GM18909 (cell line): ENCODE measurements at regions not wholly inside any gene's neighbourhood (a gene's known extent, or its start where the extent isn't known, plus 50 kb on each side); places are given as distances from the start of the nearest gene placed in this dataset.
A peak's percentile ranks its signal among the peaks of the same experiment; 100 is the strongest.

Experiments used
- ATAC-seq: cut with Tn5 transposase; IDR thresholded peaks from one replicate; pipeline ENCODE4 v1.9.1; 2021; ENCODE audit warnings: mild to moderate bottlenecking; ENCODE audit not compliant: unreplicated experiment, poor library complexity

- no peak for ATAC-seq
These were observed 90.6 kb downstream of the TNFSF13B start for GRCh38 chr13:108360139-108360538.

DNA sequence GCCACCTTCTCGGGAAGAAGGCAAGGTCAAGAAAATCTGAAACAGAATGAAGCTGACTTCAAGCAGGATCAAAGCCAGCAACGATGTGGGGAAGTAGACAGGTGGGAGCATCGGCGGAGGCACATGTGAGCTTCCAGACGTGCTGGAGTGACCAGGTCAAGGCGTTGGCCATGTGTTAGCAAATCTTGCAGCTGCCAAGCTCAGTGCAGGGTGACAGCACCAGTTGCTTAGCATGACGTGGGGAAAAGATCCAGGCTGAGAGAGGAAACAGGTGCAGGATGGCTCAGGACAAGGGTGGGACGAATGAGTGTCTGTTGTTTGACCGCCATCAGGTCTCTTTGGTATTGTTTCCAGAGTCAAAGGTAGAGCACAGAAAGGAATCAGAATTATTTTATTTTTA is 92.3 kb downstream of the TNFSF13B start:
- no peak for ATAC-seq

DNA sequence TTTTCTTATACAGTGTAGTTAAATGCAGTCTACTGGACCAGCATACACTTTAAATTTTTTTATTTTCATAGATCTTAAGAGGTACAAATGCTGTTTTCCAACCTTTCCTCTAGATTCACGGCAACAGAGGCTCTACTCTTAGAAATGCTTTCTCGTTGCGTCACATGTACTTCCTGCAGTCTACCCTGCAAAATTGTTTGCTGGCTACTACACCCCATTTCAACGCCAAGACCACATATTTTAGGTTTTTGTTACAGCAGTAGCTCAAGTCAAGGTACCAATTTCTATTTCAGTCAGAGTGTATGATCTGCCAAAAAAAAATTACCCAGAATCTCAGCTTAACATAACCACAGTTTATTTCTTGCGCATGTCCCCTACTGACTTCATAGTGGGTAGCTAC is 94.1 kb downstream of the TNFSF13B start:
- no peak for ATAC-seq

- no peak for ATAC-seq
These were observed 95.7 kb downstream of the TNFSF13B start for GRCh38 chr13:108365255-108365654.

DNA sequence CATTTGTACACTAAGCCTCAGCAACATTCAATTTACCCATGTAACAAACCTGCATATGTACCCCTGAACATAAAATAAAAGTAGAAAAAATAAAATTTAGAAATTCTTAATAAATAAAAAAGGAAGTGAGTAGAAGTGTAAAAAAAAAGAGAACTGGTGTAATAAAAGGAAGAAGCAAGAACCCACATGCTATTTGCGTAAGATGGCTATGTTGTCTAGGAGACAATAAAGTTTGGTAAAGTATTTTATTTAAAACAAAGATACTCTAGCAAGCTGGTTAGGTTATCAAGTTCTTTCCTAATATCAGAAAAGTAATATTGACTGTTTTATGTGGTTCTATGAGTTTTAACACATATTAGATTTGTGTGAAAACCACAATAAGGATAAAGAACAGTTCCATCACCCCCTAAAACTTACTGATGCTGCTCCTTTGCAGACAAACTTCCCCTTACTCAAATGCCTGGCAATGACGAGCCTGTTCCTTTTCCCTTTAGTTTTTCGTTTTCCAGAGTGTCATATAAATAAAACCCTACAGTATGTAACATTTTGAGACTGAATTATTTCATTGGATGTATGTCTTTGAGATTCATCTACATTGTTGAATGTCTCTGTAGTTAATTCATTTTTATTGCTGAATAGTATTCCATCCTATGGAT is 98.9 kb downstream of the TNFSF13B start:
- ATAC-seq, result no peak

- ATAC-seq, result no peak
These were observed 99.9 kb downstream of the TNFSF13B start for GRCh38 chr13:108369412-108369811.

GRCh38 chr13:108375034-108375433 is 105.5 kb downstream of the TNFSF13B start:
- no peak for ATAC-seq

GRCh38 chr13:108375772-108376171 is 106.3 kb downstream of the TNFSF13B start:
- no peak for ATAC-seq

DNA sequence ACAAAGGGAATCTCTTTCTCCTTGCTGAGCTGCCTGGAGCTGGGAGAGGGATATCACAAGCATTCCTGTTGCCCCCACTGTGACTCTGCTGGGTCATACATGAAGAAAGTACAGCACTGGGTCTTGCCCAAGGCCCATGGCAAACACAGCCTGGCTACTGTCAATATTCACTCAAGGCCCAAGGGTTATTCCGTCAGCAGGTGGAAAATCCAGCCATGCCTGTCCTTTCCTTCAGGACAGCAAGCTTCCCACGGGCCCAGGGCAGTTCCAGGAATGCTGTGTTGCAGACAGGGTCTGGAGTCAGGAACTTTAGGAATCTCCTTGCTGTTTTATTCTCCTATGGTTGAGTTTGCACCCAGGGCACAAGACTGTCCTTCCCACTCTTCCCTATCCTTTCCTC is 106.8 kb downstream of the TNFSF13B start:
- no peak for ATAC-seq

DNA sequence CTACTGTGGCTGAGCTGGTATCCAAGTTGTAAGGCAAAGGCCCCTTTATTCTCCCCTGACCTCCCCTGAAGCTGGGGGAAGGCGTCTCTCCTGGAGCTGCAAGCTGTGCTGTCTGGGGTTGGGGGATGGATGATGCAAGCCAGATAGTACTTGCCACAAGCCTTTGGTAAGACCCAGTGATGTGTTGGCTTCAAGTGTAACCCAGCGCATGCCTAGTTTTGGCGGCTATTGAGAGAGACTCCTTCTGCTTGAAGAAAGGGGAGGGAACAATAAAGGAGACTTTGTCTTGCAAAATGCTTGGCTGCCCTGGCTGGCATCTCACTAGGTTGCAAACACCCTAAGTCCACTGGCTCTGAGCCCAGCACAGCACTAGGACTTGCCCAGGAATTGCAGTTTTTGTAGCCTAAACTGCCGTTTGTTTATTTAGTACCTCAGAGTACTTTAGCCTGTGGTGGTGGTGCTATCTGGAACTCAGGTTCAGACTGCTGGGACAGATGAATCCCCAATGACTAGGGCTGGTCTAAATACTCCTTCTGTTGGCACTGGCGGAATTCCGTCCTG is 108.2 kb downstream of the TNFSF13B start:
- ATAC-seq, result no peak

DNA sequence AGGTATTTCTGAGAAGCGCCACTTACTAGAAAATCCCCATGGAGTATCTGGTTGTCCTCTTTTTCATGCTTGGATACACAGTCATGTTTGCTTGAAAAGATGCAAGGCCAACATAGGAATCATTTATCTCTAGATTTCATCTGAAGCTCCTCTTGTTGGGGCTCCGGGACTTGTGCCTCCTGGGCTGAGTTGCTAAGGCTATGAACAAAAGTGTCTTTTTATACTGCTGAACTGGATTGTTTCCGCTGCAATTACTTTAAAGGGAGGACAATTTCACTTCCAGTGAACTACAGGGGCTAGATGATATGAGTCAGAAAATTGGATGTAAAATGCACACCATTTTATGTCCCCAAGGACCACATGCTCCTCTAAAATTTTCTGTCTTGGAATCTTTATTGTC is 114.1 kb downstream of the TNFSF13B start:
- no peak for ATAC-seq

DNA sequence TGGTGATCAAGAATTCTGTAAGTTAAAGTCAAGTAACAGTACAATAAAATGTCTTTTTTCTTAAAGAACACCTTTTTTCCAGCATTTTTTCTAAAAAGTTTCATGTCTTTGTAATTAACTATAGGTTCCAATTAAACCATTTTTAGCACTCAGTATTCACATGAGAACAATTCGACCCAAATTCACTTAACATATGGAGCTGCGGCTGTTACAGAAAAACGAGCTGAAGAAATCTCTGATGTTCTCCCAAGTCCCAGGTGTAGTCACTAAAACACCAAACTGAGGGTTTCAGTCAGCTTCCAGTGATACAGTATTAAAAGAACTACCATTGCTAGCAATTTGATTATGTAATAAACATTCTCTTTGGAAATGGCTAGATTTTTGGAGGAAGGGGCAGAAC is 117.6 kb downstream of the TNFSF13B start:
- ATAC-seq, result no peak

DNA sequence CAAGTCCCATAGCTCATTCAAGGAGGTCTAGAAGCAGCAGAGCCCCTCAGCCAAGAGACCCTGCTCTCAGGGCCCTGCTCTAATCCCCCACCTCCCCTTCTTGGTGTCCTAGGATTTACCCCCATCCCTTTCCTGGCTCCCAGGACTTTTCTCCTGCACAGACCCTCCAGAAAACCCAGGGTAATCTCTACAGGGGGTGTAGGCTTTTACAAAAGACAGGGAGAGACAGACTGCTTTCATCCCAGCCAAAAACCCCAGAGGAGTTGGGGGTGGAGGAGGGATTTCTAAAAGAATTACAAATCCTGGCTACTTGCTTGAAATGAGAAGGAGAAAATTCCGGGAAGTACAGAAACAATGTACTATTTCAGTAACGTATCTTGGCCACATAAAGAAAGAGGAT is 133.3 kb downstream of the TNFSF13B start:
- no peak for ATAC-seq

DNA sequence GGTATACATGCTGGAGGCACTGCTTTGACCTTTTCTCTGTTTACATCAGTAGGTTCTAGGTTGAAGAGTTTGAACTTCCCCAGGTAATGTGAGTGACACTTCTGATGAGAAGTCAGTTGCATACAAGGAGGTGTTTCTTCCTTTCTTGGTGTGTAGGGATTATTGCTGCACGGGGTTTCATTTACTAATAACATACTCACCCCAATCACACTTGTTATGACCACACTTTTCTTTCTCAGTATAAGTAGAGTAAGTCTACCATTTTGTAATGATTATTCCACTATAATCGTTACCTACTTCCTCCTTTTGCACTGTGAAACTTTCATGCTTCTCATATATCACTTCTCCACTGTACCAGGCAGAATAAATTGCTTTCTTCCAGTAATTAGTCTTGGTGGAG is 138.0 kb downstream of the TNFSF13B start:
- ATAC-seq, result peak; percentile 78

GRCh38 chr13:108408672-108409071 is 139.2 kb downstream of the TNFSF13B start:
- no peak for ATAC-seq

DNA sequence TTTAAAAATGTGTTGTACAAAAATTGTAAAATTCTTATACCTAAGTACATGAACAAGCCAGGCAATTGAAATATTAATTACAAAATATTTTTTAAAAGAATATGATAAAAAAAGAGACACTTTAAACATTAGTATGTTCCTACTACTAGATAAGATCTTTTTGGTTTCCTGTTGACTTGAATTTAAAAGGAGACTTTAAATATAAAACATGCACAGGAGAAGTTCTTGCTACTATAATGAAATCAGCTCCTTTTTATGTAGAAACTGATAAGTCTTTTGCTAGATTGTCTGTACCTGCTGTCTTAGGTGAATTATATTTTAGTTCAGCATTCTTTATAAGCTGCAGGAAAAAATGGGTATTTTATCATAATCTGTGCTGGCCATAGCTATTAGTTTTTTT is 140.2 kb downstream of the TNFSF13B start:
- ATAC-seq, result no peak

- no peak for ATAC-seq
These were observed 150.2 kb downstream of the TNFSF13B start for GRCh38 chr13:108419768-108420167.

GRCh38 chr13:108425056-108425455 is 155.5 kb downstream of the TNFSF13B start:
- ATAC-seq, result no peak

GRCh38 chr13:108426893-108427292 is 157.4 kb downstream of the TNFSF13B start:
- ATAC-seq, result no peak

GRCh38 chr13:108427355-108427754 is 157.8 kb downstream of the TNFSF13B start:
- no peak for ATAC-seq

DNA sequence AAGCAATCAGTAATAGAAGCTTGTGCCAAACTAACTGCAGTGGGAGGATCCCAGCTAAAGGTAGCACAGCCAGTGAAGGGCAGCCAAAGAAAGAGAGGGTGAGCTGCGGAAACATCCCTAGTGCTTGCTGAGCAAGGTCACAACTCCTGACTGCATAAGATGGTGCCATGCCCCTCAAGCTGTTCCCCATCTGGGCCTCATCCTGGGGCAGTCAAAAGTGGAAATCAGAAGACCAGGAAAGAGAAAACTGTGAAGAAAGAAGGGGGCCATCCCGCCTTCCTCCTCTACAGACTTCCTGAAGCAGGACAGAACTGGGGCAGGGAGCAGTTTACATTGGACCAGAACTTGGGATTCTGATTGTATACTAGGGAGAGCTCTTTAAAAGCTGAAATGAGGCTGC is 159.2 kb downstream of the TNFSF13B start:
- no peak for ATAC-seq

DNA sequence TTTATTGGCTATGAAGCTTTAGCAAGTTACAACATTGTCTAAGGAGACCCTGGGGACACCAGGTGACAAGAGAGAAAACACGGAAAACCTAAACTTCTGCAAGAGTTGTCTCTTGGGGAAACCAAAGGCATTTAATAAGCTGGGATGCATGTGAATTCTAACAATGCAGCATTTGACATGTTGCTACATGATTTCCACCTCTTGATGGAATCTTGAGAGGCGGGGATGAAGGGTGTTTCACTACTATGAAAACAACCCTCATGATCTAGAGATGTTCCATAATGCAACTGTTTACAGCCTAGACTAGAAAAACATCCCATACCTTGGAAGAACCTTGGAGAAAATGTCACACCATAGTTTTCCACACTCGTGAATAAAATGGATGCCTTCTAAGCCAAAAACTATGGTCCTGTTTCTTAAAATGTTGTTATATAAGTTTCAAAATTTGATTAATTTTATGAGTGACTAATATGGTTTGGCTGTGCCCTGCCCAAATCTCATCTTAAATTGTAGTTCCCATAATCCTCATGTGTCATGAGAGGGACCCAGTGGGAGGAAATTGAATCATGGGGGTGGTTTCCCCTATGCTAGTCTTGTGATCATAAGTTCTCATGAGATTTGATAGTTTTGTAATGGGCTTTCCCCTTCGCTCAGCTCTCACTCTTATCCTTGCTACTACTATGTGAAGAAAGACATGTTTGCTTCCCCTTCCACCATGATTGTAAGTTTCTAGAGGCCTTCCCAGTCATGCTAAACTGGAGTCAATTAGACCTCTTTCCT is 164.6 kb downstream of the TNFSF13B start:
- no peak for ATAC-seq
